Suppressor macrophage treated with lipopolysaccharide for 4 hours (primary cell): ENCODE measurements at regions not wholly inside any gene's neighbourhood (a gene's known extent, or its start where the extent isn't known, plus 50 kb on each side); places are given as distances from the start of the nearest gene placed in this dataset.
"Not testable (repeated sequence)": the region's sequence is repeated elsewhere in the genome, so short reads cannot be mapped to it uniquely, and the experiment has no call there.

Experiments
- DNase-seq: peaks from one replicate; pipeline ENCODE4 v3.0.0-alpha.2; 2020

DNA sequence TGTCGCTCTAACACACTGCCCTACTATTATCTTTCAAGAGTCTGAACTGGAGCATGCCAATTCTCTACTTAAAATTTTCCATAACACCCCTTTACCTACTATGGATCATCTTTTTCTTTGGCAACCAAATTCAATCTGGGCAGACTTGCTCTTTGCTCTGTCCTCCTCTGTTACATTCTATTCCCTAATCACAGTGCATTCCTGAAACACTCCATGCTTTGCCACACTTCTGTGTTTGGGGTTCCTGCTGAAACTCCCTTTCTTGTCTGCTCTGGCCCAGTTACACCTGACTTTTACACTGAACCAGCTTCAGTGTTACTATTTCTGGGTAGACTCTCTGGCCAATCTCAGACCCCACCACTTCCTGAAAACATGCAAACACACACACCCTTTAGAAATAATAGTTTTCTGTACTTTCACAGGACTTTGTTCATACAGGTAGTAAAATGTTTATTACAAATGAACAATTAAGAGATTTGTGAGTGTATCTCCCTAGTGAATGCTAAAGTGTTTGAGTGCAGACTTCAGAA lies 119.9 kb upstream of the DCC start:
- no peak for DNase-seq

DNA sequence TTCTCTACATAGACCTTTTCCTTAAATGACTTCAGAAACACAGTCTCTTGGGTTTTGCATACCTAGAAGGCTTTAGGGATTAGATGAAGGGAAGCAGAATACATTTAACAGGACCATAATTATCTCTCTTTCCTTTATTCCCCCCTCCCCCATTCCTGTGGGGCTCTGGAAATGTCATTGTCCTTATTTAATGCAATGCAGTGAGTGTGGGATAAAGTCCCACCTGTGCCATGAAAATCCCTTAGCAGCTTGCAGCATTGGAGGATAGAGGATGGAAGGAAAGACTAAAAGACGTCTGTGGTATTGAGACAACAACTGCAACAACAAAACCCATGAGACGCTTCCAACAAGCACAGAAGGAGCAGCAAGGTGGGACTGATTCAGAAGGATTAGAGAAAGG lies 117.8 kb upstream of the DCC start:
- no peak for DNase-seq

DNA sequence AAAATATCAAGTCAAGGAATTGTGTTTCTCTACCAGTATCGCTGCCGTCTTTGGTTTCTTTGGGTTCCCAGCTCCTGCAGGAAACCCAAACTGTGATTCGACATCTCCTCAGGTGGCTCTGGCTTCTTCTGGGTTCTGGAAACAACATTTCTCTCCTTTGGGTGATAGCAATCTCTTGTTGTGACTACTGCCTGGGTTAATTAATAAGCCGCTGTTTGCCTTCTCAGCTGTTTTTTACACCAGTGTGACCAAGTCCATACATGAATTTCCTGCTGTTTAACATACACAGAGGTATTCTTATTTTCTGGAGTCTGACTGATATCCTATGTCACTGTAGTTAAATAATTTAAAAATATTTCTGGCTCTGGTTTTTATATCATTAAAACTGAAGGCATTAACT lies 112.5 kb upstream of the DCC start:
- DNase-seq = no peak

DNA sequence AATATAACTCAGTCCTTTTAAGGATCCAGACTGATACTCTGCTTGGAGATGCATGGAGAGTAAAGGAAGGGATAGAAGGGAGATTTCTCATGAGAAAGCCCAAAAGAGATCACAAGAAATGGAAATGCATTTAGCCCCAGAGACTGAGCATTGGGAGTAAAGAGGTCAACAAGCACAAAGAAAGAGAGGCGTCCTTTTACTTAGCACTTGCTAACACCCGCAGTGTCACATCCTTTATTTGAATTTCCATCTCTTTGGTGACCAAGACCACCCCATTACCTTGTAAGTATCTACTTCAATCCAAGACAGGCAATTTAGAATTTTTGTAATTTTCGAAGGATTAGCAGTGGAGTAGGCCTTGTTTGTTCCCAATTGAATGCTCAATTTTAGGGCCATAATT lies 111.8 kb upstream of the DCC start:
- DNase-seq = no peak

- no peak for DNase-seq
Observed at GRCh38 chr18:52236131-52236530, 103.9 kb upstream of the DCC start.

DNA sequence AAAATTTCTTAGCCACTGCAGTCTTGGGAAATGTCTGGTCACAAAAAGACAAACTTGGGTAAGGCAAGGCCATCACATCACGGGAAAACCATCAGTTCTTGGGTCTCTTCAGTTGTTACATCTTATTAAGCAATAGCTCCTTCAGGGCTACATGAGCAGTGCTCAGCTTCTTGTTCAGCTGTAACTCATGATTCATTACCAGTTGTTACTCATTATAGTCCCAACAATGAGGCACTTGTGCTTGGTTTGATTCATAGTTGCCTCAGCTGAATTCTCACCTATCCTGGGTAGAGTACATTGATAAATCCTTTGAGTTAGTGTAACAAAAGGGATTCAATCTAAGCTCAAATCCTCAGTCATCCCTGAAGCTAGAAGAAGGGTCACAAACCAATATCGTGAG lies 102.4 kb upstream of the DCC start:
- DNase-seq = no peak

DNA sequence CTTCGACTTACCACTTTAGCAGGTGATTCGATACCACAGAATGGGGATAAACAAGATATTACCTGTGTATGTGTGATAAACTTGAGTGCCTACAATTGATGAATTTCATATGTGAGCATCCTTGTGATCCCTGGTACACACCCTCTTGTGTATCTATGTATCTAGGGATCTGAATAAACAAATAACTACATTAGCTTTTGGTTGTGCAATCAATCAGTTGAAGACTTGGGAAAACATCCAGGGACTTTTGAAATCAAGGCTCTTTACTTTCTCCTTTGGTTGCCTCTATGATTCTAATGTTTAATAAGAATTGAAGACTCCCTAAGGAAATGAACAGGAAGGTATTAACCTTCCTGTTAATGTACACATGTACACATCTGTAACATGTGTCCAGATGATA lies 97.3 kb upstream of the DCC start:
- no peak for DNase-seq

GRCh38 chr18:52244658-52245057 lies 95.3 kb upstream of the DCC start:
- DNase-seq = no peak

DNA sequence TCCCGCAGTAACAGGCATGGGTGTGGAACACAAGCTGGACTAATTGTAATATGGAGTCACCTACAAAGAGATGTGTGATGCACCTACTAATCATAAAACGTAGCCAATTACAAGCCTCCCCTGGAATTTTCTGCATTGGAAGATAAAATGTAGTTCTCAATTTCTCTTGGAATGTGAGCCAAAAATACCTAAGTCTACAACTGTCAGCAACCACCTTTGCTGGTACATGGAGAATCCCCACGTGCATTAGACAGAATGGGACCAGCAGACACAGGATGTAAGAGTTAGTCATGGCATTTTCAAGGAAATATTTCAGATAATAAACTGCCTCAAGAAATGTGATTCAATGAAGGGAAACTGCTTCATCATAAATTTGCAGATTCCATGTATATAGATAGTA lies 85.6 kb upstream of the DCC start:
- DNase-seq = no peak

DNA sequence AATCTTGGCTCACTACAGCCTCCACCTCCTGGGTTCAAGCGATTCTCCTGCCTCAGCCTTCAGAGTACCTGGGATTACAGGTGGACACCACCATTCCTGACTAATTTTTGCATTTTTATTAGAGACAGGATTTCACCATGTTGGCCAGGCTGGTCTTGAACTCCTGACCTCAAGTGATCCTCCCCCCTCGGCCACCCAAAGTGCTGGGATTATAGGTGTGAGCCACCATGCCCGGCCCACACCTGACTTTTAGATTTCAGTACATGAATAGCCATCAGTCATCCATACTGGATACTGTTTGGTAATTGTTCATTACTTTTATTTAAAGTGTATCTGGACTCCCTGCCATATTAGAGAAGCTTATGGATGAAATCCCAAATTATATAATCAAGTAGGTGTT lies 82.6 kb upstream of the DCC start:
- not testable (repeated sequence) for DNase-seq

GRCh38 chr18:52275817-52276216 lies 64.2 kb upstream of the DCC start:
- no peak for DNase-seq

DNA sequence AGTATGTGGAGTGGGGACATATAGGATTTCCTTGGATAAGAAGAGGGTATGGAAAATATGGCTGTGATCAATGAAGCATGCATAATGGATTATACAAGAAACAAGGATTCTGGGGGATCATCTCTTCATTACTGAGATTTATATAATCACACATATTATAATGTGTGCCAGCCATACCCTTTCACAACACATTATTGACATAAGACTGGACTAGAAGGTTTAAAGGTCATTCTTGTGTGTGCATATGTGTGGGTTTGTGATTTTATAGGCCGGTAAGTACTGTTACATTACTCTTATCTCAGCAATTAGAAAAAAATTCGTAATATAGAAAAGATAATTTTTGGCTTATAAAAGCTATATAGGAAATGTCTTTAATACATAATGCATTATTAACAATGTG lies 62.2 kb upstream of the DCC start:
- no peak for DNase-seq

GRCh38 chr18:52278191-52278590 lies 61.8 kb upstream of the DCC start:
- DNase-seq = no peak

- no peak for DNase-seq
Observed at GRCh38 chr18:52280702-52281101, 59.3 kb upstream of the DCC start.

DNA sequence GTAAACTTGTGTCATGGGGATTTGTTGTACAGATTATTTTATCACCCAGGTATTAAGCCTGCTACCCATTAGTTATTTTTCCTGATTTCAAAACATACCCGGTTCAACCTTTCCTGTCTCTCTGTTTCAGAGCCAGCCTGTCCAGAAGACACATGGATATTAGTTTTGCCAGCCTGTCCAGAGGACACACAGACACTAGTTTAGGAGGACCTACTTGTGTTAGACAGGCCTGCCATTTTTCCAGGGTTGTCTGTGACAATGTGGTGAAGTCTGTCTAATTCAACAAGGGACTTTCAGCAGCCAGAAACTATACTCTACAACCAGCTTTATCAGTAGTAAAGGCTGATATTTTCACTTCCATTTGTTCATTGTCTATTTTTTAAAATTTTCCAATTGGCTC lies 56.1 kb upstream of the DCC start:
- DNase-seq = no peak

- DNase-seq = no peak
Observed at GRCh38 chr18:52286675-52287074, 53.3 kb upstream of the DCC start.

GRCh38 chr18:52287151-52287550 lies 52.8 kb upstream of the DCC start:
- no peak for DNase-seq

GRCh38 chr18:52288403-52289004 lies 51.5 kb upstream of the DCC start:
- DNase-seq = no peak

DNA sequence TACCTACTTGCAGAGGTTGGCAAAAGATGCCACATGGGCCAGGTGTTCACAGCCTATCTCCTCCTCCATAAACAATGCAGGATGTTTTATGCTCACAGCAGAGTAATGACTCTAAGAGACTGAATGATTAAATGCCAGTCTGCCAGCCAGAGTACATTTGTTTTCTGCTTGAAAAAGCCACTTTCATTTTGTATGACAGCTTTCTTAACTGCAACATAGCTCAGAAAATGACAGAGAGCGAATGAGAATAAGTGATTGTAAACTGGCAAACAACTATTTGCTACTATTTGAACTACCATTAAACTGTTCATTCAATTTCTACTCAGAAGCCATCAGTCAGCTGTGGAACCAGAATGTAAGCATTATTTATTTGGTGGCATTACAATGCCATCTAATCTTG lies 50.6 kb upstream of the DCC start:
- DNase-seq = no peak
